GM19397 (cell line): ENCODE measurements at regions not wholly inside any gene's neighbourhood (a gene's known extent, or its start where the extent isn't known, plus 50 kb on each side); places are given as distances from the start of the nearest gene placed in this dataset.

Source experiments
- ATAC-seq: cut with Tn5 transposase; IDR thresholded peaks from one replicate; pipeline ENCODE4 v1.9.1; 2021; ENCODE audit warnings: mild to moderate bottlenecking, moderate library complexity; ENCODE audit not compliant: unreplicated experiment

DNA sequence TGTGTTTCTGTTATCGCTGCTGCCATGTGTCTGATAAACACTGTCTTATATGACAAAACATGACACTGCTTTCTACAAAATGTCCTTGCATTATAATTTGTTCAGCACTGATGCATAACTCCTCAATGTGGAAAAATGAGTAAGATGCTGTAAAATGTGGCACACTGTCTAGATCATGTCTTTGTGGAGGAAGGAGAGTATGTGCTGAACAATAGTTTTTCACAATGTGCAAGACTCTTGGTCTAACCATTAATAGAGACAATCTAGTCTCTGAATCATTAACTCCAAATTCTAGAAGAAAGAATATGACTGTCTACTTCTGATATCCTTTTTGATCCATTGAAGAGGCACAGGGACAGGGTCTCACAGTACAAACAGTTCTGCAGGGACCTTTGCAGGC is 127.9 kb upstream of the RARB start:
- ATAC-seq, result no peak

GRCh38 chr3:25304916-25305315 is 123.1 kb upstream of the RARB start:
- ATAC-seq, result no peak

DNA sequence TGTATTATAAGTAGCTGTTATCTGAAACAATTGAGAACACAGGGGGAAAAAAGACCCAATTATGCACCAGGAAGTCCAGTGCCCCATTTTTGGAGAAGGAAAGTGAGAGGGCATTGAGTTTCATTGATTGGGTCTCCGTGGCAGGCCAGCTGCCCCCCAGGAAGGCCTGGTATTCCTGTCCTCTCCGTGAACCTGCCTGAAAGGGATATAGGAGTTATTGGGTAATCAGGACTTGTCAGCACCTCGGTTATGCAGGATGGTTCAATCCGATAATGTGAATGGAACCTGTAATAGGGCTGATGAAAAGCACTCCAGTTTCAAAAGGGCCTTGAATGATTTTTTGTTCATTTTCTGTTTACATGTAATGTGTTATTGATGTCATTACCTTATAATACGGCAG is 122.0 kb upstream of the RARB start:
- no peak for ATAC-seq

DNA sequence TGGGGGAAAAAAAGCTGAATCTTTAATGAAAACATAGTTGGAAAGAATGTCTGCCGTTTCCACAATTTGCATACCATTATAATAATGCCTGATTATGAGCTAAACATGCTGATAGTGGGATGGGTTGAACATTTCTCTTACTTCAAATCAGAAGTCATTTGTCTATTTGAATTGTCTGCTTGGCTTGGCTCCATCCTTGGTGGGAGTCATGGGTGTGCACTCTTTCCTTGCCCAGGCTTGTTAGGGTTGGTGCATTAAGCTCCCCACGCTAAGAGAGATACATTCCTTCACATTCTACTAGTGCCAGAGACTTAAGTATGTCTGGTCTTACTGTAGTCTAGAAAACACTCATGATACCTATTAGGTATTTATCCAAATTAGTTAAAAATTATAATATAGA is 121.4 kb upstream of the RARB start:
- no peak for ATAC-seq

- ATAC-seq, result no peak
Observed at GRCh38 chr3:25313286-25313685, 114.8 kb upstream of the RARB start.

DNA sequence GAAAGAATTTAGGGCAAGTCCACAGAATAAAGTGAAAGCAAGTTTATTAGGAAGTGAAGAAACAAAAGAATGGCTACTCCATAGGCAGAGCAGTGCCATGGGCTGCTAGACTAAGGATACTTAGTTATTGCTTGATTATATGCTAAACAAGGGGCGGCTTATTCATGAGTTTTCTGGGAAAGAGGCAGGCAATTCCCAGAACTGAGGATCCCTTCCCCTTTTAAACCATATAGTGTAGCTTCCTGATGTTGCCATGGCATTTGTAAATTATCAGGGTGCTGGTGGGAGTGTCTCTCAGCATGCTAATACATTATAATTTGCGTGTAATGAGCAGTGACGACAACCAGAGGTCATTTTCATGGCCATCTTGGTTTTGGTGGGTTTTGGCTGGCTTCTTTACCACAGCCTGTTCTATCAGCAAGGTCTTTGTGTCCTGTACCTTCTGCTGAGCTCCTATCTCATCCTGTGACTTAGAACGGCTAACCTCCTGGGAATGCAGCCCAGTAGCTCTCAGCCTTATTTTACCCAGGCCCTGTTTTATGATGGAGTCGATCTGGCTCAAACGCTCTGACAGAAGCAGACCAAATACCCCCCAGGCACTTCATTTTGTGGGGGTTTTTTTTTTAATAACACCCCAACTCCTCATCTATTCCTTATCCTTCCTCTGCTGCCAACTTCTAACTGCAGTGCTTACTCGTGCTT is 103.0 kb upstream of the RARB start:
- ATAC-seq, result no peak

- ATAC-seq, result no peak
Observed at GRCh38 chr3:25335356-25335755, 92.7 kb upstream of the RARB start.

DNA sequence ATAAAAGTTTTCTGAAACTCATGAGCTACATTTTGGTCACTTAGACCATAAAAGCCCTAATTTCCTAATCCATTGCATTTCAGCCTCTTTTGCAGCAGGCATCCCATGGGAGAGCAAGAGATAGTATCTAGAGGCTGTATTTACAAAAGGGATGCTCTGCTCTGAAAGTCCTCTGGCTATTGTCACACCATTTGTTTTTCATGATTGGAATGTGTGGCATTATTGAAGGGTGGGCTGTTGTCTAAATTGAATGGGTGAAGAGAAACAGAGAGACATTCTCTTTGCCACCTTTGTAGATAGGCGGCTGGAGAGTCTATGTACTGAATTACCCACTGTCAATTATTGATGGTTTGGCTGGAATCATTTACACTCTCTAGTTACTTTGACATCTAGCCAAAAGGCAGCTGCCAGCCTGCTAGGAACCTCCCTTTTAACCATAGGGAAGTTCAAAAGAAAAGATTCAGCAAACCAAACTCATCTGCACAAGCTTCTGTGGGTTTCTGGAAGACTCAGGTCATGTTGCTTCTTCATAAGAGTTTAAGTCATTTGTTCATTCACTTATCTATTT is 89.8 kb upstream of the RARB start:
- ATAC-seq, result no peak

DNA sequence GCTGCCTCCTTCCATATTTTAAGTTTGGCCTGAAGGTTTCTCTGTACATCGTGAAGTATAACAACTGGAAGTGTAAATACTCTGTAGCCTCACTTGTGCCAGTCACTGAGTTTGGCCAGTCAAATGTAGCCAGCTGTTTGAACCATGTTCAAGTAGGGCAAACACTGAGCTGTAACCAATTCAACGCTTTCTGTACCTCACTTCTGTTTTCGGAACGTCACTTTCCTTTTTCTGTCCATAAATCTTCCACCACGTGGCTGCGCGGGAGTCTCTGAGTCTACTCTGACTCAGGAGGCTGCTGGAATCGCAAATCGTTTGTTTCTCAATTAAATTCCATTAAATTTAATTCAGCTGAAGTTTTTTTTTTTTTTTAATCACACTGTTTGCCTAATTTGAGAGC is 88.8 kb upstream of the RARB start:
- no peak for ATAC-seq

GRCh38 chr3:25344670-25345069 is 83.4 kb upstream of the RARB start:
- no peak for ATAC-seq

GRCh38 chr3:25349095-25349494 is 79.0 kb upstream of the RARB start:
- ATAC-seq, result no peak

DNA sequence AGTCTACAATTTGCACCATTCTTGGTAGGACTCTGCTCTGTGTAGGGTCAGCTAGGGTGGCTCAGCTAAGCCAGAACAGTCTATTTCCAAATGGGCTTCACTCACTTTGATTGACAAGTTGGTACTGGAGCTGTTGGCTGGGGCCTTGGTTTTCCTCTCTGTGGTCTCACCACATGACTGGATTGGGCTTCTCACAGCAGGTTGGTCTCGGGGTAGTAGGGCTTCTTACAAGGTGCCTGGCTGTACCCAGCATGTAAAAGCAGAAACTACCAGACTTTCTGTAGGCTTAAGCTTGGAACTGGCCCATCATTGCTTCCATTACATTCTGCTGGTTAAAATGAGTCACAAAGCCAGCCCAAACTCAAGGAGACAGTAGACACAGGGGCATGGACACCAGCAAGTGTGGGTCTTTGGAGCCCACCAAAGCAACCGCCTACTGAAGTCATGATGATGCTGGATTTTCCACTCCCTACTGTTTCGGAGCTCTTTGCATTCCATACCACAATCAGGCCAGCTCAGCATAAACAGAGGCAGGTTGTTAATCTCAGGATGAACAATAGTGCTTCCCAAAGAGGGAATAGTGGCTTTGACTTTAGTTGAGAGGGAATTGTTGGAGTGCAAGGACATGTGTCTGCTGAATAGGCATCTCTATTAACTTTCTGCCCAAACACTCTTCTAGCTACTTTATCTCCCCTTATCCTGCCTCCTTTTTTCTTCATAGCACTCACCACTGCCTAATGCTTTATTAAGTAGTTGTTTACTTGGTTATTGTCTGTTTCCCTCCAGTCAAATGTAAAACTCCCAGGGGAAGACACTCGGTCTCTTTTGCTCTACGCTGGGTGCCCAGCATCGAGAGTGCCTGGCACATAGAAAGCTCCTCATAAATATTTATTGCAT is 78.0 kb upstream of the RARB start:
- no peak for ATAC-seq

DNA sequence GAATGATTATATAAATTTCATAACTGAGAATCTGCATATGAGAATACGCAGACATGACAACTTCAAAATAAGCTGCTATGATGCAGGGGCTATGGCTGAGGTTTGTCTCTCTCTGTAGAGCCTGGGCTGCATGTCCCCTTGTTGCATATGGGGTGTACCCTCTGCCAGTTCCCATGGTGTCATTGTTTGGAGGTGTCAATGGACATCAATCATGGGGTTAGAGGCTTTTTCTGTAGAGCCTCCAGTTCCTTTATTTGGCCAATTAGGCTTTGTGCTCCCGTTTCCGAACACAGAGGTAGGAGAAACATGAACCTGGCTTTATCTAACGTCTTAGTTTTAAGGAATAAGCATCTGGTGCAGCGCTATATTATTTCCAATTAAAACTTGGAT is 77.3 kb upstream of the RARB start:
- no peak for ATAC-seq

- no peak for ATAC-seq
Observed at GRCh38 chr3:25354071-25354470, 74.0 kb upstream of the RARB start.

GRCh38 chr3:25355034-25355885 is 72.8 kb upstream of the RARB start:
- ATAC-seq, result no peak

DNA sequence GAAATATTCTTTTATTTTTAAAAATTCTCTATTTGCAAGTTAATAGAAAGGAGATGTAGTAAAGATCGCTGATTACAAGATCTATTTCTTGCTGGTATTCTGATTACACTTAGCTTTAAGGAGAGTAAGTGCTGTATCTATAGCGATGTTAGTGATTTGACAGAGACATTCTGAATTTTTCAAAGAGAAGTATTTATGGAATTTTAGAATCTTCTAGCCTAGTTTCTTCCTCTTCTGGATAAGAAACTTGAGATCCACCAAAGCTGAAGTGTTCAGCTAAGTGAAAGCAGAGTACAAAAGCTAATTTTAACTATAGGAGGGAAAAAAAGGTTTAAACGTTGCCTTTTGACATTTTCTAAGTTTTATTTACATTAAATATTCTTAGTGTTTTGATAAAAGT is 72.1 kb upstream of the RARB start:
- ATAC-seq, result no peak

GRCh38 chr3:25362118-25362517 is 65.9 kb upstream of the RARB start:
- ATAC-seq, result no peak

DNA sequence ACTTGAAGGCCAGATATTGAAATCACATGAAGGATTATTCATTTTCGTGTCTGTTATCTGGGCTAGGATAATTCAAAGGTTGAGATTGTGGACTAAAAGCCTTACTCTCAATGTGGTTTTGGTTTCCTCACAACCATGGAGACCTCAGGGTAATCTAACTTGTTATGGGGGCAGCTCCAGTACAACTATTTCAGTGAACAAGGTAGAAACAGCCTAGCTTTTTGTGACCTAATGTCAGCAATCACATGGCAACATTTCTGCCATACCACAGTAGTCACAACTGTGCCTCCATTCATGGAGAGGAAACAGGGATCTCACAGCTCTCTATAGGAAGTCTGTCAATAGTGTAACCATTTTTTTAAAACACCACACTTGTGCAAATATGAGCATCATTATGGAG is 62.4 kb upstream of the RARB start:
- ATAC-seq, result no peak

GRCh38 chr3:25367025-25367424 is 61.0 kb upstream of the RARB start:
- no peak for ATAC-seq

DNA sequence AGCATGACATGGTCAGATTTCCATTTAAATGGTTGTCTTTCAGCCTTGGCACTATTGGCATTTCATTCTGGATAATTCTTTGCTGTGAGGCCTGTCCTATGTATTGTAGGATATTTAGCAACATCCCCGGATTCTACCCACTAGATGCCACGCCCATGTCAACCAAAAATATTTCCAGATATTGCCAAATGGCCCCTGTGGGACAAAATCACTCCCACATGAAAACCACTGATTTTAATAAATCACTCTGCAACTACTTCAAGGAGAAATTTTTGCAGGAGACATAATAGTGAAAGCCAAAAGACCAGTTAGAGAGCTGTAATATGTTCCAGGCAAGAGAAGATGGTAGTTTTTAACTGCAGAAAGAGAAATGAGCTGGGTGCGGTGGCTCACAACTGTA is 55.9 kb upstream of the RARB start:
- ATAC-seq, result no peak

DNA sequence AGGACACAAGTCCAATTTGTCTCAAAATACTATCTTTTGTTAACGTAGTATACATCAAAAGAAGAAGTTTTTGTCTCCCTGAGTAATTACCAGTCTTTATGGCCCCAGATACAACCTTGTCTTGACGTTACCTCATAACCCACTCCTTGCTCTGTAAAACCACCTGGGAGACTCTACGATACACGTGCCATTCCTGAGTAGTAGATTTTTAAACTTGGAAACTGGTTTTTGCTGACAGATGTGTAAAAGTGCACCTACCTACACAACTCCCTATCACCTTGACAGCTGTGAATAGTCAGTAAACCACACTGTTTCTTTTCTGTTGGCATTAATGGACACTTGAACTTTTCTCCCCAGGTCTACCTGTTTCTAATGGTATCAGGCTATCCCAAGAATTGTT is 51.7 kb upstream of the RARB start:
- ATAC-seq, result no peak
